ENCODE measurements at regions not wholly inside any gene's neighbourhood (a gene's known extent, or its start where the extent isn't known, plus 50 kb on each side); places are given as distances from the start of the nearest gene placed in this dataset.

DNA sequence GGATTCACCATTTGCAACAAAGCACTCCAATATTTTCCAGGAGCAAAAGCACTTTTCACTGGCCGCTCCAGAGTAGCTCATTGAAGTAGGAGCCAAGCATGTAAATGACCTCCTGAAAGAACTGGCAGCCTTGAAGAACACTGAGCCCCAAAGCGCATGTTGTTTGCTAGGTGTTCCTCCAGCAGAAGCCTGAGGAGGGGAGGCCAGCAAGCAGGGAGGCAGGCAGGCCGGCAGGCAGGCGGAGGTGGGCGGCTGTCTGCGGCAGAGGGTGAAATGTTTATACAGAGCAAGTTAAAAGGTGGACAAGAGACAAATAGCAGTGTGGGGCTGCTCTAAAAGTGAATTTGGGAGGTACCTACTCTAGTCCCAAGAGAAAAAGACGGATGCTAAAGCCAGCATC is 439.4 kb downstream of the CCDC91 start:
- ATAC-seq (no peak), DNase-seq (no peak)
- Mint-ChIP-seq H3K4me1 (ENCODE audit: low read depth) (no peaks in the 10 kb centered on the region), H3K9me3 (no peaks in the 10 kb centered on the region), H3K36me3 (ENCODE audit: low read depth) (no peaks in the 10 kb centered on the region), H3K27me3 (peaks cover 3% of the 10 kb centered on the region), H3K4me3 (no peak overlapping the region), H3K27ac (no peak overlapping the region)
- ChIA-PET CTCF (interaction anchor here (0.9 kb wide), 1 partner anchor 23 kb away, joined by 3 read pairs; no protein-coding TSS in a partner anchor), POLR2A (no interaction called here)
- TF ChIP-seq, protein P1, sequence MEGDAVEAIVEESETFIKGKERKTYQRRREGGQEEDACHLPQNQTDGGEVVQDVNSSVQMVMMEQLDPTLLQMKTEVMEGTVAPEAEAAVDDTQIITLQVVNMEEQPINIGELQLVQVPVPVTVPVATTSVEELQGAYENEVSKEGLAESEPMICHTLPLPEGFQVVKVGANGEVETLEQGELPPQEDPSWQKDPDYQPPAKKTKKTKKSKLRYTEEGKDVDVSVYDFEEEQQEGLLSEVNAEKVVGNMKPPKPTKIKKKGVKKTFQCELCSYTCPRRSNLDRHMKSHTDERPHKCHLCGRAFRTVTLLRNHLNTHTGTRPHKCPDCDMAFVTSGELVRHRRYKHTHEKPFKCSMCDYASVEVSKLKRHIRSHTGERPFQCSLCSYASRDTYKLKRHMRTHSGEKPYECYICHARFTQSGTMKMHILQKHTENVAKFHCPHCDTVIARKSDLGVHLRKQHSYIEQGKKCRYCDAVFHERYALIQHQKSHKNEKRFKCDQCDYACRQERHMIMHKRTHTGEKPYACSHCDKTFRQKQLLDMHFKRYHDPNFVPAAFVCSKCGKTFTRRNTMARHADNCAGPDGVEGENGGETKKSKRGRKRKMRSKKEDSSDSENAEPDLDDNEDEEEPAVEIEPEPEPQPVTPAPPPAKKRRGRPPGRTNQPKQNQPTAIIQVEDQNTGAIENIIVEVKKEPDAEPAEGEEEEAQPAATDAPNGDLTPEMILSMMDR (IDR thresholded peaks at IDR 0.05) = no peak
- intact Hi-C loops (cut with micrococcal nuclease) = no loop called here

DNA sequence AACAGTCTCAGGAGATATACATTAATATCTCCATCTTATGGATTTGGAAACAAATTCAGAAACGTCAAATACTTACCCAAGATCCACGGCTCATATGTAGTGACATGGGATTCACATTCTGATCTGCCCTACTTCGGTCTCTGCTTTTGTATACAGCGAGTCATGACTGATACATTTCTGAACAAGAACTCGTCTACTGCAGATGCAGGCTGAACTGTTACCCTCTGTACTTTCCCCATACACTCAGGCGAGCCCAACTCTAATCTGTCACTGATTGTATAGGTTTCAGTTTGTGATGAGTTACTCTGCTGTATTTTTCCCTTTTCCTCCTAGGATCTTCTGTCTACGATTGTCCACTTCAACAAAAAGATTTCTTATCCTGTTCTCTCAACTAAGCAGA is 441.6 kb downstream of the CCDC91 start:
- Mint-ChIP-seq H3K27ac (no peak overlapping the region), H3K4me3 (no peak overlapping the region), H3K9me3 (no peaks in the 10 kb centered on the region), H3K36me3 (ENCODE audit: low read depth) (no peaks in the 10 kb centered on the region), H3K27me3 (peaks cover 3% of the 10 kb centered on the region), H3K4me1 (ENCODE audit: low read depth) (no peaks in the 10 kb centered on the region)
- ChIA-PET POLR2A (no interaction called here), CTCF (no interaction called here)
- ATAC-seq (no peak), DNase-seq (no peak)
- TF ChIP-seq, protein P1 (IDR thresholded peaks at IDR 0.05) = no peak
- intact Hi-C loops (cut with micrococcal nuclease) = no loop called here

DNA sequence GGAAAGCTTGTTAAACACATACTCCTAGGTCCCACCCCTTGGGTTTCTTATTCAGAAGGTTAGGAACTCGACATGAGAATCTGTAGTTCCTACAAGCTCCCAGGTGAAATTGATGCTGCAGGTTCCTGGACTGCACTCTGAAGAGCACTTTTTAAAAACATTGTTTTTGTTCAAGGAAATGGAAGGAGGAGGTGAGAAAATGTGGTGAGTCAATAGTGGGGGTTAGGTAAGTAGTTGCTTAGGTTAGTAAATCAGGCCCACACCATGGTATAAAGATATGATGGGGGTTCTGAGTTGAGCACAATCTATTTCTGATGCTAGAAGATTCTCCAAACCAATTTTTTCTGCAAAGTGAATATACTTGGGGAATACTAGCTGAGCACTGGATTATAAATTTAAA is 450.3 kb downstream of the CCDC91 start:
- Mint-ChIP-seq H3K27me3 (no peaks in the 10 kb centered on the region), H3K27ac (no peak overlapping the region), H3K36me3 (ENCODE audit: low read depth) (no peaks in the 10 kb centered on the region), H3K4me1 (ENCODE audit: low read depth) (peaks cover 2% of the 10 kb centered on the region), H3K9me3 (no peaks in the 10 kb centered on the region), H3K4me3 (no peak overlapping the region)
- DNase-seq (no peak), ATAC-seq (no peak)
- POLR2A ChIA-PET = no interaction called here
- TF ChIP-seq, protein P1 (IDR thresholded peaks at IDR 0.05) = no peak
- intact Hi-C loops (cut with micrococcal nuclease) = no loop called here
- CTCF ChIA-PET = interaction anchor here (1.2 kb wide), 1 partner anchor 10 kb away, joined by 4 read pairs; no protein-coding TSS in a partner anchor

DNA sequence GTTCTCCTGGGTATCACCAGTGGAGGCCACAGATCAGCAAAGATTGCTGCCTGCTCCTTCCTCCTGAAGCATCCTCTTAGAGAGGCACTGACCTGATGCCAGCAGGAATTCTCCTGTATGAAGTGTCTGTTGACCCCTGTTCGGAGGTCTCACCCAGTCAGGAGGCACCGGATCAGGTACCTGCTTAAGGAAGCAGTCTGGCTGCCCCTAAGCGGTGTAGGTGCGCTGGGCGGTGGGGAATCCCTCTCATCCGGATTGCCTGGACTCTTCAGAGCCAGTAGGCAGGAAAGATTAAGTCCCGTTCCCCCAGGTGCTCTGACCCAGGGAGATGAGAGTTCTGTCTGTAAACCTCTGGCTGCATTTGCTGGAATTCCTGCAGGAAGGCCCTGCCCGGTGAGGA is 455.2 kb downstream of the CCDC91 start:
- Mint-ChIP-seq H3K4me3 (no peak overlapping the region), H3K36me3 (ENCODE audit: low read depth) (no peaks in the 10 kb centered on the region), H3K9me3 (no peaks in the 10 kb centered on the region), H3K27me3 (no peaks in the 10 kb centered on the region), H3K27ac (no peak overlapping the region), H3K4me1 (ENCODE audit: low read depth) (no peaks in the 10 kb centered on the region)
- ChIA-PET CTCF (no interaction called here), POLR2A (no interaction called here)
- TF ChIP-seq, protein P1 (IDR thresholded peaks at IDR 0.05) = no peak
- ATAC-seq (no peak), DNase-seq (no peak)
- intact Hi-C loops (cut with micrococcal nuclease) = no loop called here

DNA sequence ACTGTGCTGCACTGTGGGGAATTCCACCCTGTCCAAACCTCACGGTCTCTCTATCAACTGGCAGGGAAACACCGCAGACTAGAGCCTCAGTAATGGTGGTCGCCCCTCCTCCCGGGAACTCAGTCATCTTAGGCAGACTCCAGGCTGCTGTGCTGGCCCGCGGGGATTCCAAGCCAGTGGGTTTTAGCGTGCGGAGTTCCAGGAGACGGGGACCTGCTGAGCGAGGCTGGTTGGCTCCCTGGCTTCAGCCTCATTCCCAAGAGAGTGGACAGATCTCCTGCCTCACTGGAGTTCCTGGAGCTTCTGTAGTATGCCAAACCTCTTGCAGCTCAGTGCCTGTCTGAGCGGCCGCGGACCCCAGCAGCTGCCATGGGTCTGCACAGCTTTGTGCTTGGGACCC is 455.6 kb downstream of the CCDC91 start:
- ChIA-PET POLR2A (no interaction called here), CTCF (no interaction called here)
- H3K27ac Mint-ChIP-seq = no peak overlapping the region
- H3K36me3 Mint-ChIP-seq (ENCODE audit: low read depth) = no peaks in the 10 kb centered on the region
- H3K4me3 Mint-ChIP-seq = no peak overlapping the region
- H3K4me1 Mint-ChIP-seq (ENCODE audit: low read depth) = no peaks in the 10 kb centered on the region
- no peaks in the 10 kb centered on the region for H3K27me3 Mint-ChIP-seq
- no peaks in the 10 kb centered on the region for H3K9me3 Mint-ChIP-seq
- intact Hi-C loops (cut with micrococcal nuclease) = no loop called here
- ATAC-seq (no peak), DNase-seq (no peak)
- TF ChIP-seq, protein P1 (IDR thresholded peaks at IDR 0.05) = no peak

All from activated CD8-positive, alpha-beta T cell treated with anti-CD3 and anti-CD28 coated beads for 36 hours (primary cell).